ENCODE measurements at regions not wholly inside any gene's neighbourhood (a gene's known extent, or its start where the extent isn't known, plus 50 kb on each side); places are given as distances from the start of the nearest gene placed in this dataset.
"Not testable (repeated sequence)": the region's sequence is repeated elsewhere in the genome, so short reads cannot be mapped to it uniquely, and the experiment has no call there.

- H3K36me3 ChIP-seq: no peaks in the 10 kb centered on the region
- H3K4me3 ChIP-seq: no peak overlapping the region
- TF ChIP-seq CTCF (IDR thresholded peaks at IDR 0.05): no peak
- no peak overlapping the region for H3K27ac ChIP-seq
- no peak for DNase-seq (ENCODE audit: low spot score)
- peaks cover 19% of the 10 kb centered on the region for H3K9me3 ChIP-seq
- no peak for ATAC-seq (ENCODE audit: insufficient number of reproducible peaks, low FRiP score, low read depth)
- H3K4me1 ChIP-seq (ENCODE audit: control insufficient read depth in 1 of 2, low read depth in 2 of 2): no peaks in the 10 kb centered on the region
- H3K27me3 ChIP-seq (replicated peaks; ENCODE audit: insufficient read depth): no peaks in the 10 kb centered on the region
These were observed 322.6 kb upstream of the POU5F2 start for GRCh38 chr5:94064025-94064424.

DNA sequence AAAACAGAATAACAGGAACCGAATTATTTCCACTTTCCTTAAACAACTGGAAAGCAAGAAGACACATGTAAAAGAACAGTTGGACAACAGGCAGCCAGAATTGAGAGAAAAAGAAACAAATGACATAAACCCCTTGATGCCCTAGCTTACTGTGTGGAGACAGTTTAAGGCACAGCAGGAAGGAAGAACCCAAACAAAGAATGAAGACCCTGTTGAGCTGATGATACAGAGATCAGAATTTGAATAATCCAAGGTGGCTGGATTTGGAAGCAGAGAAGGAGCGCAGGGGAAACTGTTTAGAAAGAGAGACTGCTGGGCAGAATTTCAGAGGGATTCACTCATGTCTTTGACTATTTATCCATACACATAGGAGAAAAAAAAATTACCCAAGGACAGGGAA, 316.3 kb upstream of the POU5F2 start:
- H3K4me3 ChIP-seq: no peak overlapping the region
- no peak for ATAC-seq (ENCODE audit: insufficient number of reproducible peaks, low FRiP score, low read depth)
- no peak overlapping the region for H3K27ac ChIP-seq
- H3K9me3 ChIP-seq: no peaks in the 10 kb centered on the region
- DNase-seq (ENCODE audit: low spot score): no peak
- no peaks in the 10 kb centered on the region for H3K27me3 ChIP-seq (replicated peaks; ENCODE audit: insufficient read depth)
- H3K36me3 ChIP-seq: no peaks in the 10 kb centered on the region
- peaks cover 0 to 6% of the 10 kb centered on the region in 2 donors for H3K4me1 ChIP-seq (ENCODE audit: control insufficient read depth in 1 of 2, low read depth in 2 of 2)
- no peak for TF ChIP-seq CTCF (IDR thresholded peaks at IDR 0.05)

- no peaks in the 10 kb centered on the region for H3K9me3 ChIP-seq
- H3K36me3 ChIP-seq: no peaks in the 10 kb centered on the region
- ATAC-seq (ENCODE audit: insufficient number of reproducible peaks, low FRiP score, low read depth) (no peak), DNase-seq (ENCODE audit: low spot score) (no peak)
- peaks cover 0 to 6% of the 10 kb centered on the region in 2 donors for H3K4me1 ChIP-seq (ENCODE audit: control insufficient read depth in 1 of 2, low read depth in 2 of 2)
- H3K27ac ChIP-seq: no peak overlapping the region
- no peak for TF ChIP-seq CTCF (IDR thresholded peaks at IDR 0.05)
- no peak overlapping the region for H3K4me3 ChIP-seq
- no peaks in the 10 kb centered on the region for H3K27me3 ChIP-seq (replicated peaks; ENCODE audit: insufficient read depth)
These were observed 315.8 kb upstream of the POU5F2 start for GRCh38 chr5:94057217-94057616.

GRCh38 chr5:94049307-94049922, 308.0 kb upstream of the POU5F2 start:
- H3K9me3 ChIP-seq; H3K4me3 ChIP-seq; H3K27me3 ChIP-seq (replicated peaks; ENCODE audit: insufficient read depth); H3K4me1 ChIP-seq (ENCODE audit: control insufficient read depth in 1 of 2, low read depth in 2 of 2); ATAC-seq (ENCODE audit: insufficient number of reproducible peaks, low FRiP score, low read depth); H3K27ac ChIP-seq; DNase-seq (ENCODE audit: low spot score); H3K36me3 ChIP-seq: not testable (repeated sequence)

DNA sequence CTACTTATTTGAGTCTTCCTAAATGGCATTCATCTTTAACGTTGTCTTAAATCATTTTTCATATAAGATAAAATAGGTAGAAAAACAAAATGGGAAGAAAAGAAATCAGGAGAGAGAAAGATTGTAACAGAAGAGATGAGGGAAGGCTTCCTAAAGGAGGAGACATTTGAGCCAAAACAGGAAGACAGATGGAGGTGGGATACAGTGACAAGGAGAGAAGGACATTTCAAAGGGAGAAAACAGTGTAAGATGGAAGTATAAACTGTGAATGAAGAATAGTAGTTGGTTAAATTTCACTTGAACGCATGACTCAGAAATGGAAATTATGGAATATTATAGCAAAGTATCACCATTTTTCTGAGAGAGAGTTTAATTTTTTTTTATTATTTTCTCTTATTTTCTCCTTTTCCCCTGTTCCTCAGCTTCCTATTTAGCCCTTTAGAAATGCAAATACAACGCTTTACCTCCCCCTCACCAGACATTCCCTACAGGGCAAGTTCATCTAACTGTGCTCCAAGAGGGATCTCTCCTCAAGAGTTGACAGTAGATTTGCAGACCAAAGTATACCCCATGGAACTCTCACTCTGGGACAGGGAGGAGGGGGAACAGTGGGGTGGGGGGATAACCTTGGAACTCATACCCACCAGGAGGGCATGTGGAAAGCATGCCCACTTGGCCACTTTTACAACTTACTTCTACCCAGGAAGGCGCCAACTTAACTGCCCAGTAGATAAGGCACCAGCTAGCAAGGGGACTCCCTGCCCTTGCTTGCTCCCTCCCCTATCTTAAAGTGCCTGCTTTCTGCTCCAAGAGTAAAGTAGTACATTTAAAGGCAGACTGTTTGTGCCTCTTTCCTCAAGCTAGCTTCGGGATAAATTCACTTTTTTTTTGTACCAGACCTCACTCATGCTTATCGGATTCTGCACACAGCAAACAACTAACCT, 304.7 kb upstream of the POU5F2 start:
- Histone ChIP-seq H3K27me3 (replicated peaks; ENCODE audit: insufficient read depth) (no peaks in the 10 kb centered on the region), H3K4me1 (ENCODE audit: control insufficient read depth in 1 of 2, low read depth in 2 of 2) (no peaks in the 10 kb centered on the region), H3K9me3 (no peaks in the 10 kb centered on the region), H3K36me3 (no peaks in the 10 kb centered on the region), H3K27ac (no peak overlapping the region), H3K4me3 (no peak overlapping the region)
- DNase-seq (ENCODE audit: low spot score): no peak
- no peak for TF ChIP-seq CTCF (IDR thresholded peaks at IDR 0.05)
- ATAC-seq (ENCODE audit: insufficient number of reproducible peaks, low FRiP score, low read depth): no peak

All from thoracic aorta (tissue), 2 donors.